ENCODE measurements at regions not wholly inside any gene's neighbourhood (a gene's known extent, or its start where the extent isn't known, plus 50 kb on each side); places are given as distances from the start of the nearest gene placed in this dataset.

DNA sequence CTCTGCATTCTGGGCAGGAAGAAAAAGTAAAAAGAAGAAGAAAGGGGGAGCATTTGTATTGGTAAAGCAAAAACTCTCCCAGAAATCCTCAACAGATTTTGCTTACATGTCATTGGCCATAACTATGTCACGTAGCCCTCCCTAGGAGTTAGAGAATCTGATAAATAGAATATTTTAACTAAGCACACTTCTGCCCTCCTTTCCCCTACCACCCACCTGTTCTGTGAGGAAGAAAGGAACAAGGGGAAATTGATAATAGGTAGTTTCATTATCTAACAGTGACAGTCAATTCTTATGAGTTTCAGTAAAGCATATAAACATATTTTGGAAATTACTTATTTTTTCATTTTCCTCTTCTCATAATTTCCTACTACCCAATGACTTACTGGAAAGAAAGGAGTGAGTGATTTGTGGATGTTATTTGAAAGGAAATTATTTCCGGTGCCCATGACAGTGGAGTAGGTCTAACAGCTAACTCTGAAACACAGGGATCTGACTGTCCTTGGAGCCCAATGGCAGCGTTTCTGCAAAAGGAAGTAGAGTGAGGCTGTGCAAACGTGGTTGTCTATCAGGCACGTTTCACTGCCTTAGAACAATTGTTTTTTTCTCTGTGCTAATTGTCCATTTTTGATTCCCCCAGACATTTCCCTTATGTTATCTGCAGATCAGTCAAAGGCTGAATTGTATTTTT is 128.6 kb upstream of the MDFIC start:
- TF ChIP-seq, protein P1, sequence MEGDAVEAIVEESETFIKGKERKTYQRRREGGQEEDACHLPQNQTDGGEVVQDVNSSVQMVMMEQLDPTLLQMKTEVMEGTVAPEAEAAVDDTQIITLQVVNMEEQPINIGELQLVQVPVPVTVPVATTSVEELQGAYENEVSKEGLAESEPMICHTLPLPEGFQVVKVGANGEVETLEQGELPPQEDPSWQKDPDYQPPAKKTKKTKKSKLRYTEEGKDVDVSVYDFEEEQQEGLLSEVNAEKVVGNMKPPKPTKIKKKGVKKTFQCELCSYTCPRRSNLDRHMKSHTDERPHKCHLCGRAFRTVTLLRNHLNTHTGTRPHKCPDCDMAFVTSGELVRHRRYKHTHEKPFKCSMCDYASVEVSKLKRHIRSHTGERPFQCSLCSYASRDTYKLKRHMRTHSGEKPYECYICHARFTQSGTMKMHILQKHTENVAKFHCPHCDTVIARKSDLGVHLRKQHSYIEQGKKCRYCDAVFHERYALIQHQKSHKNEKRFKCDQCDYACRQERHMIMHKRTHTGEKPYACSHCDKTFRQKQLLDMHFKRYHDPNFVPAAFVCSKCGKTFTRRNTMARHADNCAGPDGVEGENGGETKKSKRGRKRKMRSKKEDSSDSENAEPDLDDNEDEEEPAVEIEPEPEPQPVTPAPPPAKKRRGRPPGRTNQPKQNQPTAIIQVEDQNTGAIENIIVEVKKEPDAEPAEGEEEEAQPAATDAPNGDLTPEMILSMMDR (IDR thresholded peaks at IDR 0.05), result no peak
- TF ChIP-seq POLR2AphosphoS5 (IDR thresholded peaks at IDR 0.05), result no peak
- TF ChIP-seq EP300 (IDR thresholded peaks at IDR 0.05), result no peak
- no peak for TF ChIP-seq POLR2A (IDR thresholded peaks at IDR 0.05; ENCODE audit: low read depth)
